ENCODE measurements at regions not wholly inside any gene's neighbourhood (a gene's known extent, or its start where the extent isn't known, plus 50 kb on each side); places are given as distances from the start of the nearest gene placed in this dataset.

DNA sequence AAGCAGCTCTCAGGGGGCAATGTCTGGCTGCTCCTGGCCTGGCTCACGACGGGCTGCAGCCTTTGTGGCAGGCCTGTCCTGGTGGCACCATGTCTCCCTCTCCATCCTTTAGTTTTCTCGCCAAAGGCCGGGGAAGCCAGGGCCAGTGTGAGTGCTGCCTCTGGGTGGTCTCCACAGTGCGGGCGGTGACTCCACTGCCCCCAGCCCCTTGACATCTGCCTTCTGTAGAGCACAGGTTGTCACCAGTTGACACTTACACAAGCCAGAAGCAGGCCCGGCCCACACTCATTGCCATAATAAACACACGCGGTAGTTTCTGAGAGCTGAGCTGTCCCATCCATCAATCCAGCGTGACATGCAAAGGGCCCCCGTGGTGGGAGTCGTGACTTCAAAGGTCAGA lies 219.5 kb downstream of the TFAP2C start:
- no peak for TF ChIP-seq FOXM1 (IDR thresholded peaks at IDR 0.05; ENCODE audit: borderline replicate concordance)
- no peak for TF ChIP-seq SP1 (IDR thresholded peaks at IDR 0.05)
- no peak for TF ChIP-seq CTBP1 (IDR thresholded peaks at IDR 0.05; ENCODE audit: borderline replicate concordance)
- no peak for TF ChIP-seq SUZ12 (IDR thresholded peaks at IDR 0.05)
- TF ChIP-seq ARNT (IDR thresholded peaks at IDR 0.05) = no peak
- TF ChIP-seq LEF1 (IDR thresholded peaks at IDR 0.05; ENCODE audit: borderline replicate concordance) = no peak
- no peak for TF ChIP-seq BHLHE40 (IDR thresholded peaks at IDR 0.05; ENCODE audit: borderline replicate concordance)
- no peak for TF ChIP-seq HDGF (IDR thresholded peaks at IDR 0.05; ENCODE audit: borderline replicate concordance)
- TF ChIP-seq NFRKB (IDR thresholded peaks at IDR 0.05) = no peak
- TF ChIP-seq FOXK2 (IDR thresholded peaks at IDR 0.05) = no peak
- no peak for TF ChIP-seq ZNF384 (IDR thresholded peaks at IDR 0.05)

Data from HEK293T (cell line).